ENCODE measurements at regions not wholly inside any gene's neighbourhood (a gene's known extent, or its start where the extent isn't known, plus 50 kb on each side); places are given as distances from the start of the nearest gene placed in this dataset.

DNA sequence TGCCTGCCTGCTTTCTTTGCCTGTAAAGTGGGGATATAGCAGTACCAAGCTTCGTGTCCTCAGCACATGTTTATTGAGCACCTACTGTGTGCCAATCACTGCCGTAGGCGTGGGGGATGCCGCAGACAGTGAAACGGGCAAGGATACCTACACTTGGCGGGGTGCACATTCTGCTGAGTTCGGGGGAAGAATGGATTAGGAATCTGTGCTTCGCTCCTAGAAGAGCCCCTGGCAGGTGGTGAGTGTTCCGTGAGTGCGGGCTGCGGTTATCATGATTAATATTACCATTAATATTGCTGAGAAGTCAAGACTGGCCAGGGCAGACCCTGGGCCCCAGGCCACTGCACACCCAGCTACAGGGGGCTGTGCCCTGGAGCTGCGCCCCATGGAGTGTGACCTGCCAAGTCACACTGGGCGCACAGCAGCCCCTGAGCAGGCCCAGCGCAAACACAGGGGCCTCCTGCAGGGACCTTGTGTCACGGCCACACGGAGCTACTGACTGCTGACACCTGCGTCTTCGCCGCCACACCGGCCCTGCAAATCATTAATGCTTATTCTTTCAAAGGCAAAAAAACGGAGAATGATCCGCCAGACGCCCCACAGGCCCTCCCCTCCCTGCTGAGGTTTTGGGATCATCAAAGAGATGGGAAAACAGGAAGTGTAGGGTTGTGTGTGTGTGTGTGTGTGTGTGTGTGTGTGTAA is 213.4 kb upstream of the GSE1 start:
- Histone ChIP-seq H3K9me3 (ENCODE audit: low read length) (no peaks in the 10 kb centered on the region), H3K36me3 (ENCODE audit: insufficient read depth, low read length) (no peaks in the 10 kb centered on the region), H3K4me3 (ENCODE audit: low read length) (no peak overlapping the region), H3K4me1 (ENCODE audit: insufficient read depth, low read length) (peaks cover 33% of the 10 kb centered on the region), H2AFZ (ENCODE audit: low read depth, low read length) (no peak overlapping the region), H3K27me3 (ENCODE audit: insufficient read depth, low read length) (no peaks in the 10 kb centered on the region)

DNA sequence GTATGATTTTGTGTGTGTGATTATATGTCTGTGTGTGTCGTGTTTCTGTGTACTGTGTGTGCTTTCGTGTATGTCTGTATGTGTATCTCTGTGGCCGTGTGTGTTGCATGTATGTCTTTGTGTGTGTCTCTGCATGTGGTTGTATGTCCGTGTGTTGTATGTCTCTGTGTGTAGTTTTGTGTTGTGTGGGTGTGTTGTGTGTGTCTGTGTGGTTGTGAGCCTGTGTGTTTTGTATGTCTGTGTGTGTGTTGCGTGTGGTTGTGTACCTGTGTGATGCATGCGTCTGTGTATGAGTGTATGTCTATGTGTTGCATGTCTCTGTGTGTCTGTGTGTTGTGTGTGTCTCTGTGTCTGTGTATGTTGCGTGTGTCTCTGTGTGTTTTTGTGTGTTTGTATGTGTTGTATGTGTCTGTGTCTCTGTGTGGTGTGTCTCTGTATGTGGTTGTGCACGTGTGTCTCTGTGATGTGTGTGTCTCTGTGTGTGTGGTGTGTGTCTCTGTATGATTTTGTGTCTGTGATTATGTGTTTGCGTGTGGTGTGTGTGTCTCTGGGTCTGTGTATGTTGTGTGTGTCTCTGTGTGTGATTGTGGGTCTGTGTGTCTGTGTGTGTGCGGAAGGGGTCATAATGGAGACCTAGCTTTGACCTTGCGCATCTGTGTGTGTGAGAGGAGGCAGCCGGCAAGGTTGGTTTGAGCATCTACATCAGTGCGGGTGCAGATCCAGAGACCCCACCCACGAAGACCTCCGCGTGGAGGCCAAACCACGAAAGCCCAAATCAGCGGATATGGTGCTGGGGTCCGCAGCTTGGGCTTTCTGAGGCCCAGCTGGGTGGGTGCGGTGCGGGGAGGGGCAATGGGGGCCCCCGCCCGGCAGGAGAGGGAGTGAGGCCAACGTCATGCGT is 212.6 kb upstream of the GSE1 start:
- no peak overlapping the region for H2AFZ ChIP-seq (ENCODE audit: low read depth, low read length)
- H3K9me3 ChIP-seq (ENCODE audit: low read length), result no peaks in the 10 kb centered on the region
- no peaks in the 10 kb centered on the region for H3K36me3 ChIP-seq (ENCODE audit: insufficient read depth, low read length)
- no peaks in the 10 kb centered on the region for H3K27me3 ChIP-seq (ENCODE audit: insufficient read depth, low read length)
- no peak overlapping the region for H3K4me3 ChIP-seq (ENCODE audit: low read length)
- H3K4me1 ChIP-seq (ENCODE audit: insufficient read depth, low read length), result peaks cover 28% of the 10 kb centered on the region

DNA sequence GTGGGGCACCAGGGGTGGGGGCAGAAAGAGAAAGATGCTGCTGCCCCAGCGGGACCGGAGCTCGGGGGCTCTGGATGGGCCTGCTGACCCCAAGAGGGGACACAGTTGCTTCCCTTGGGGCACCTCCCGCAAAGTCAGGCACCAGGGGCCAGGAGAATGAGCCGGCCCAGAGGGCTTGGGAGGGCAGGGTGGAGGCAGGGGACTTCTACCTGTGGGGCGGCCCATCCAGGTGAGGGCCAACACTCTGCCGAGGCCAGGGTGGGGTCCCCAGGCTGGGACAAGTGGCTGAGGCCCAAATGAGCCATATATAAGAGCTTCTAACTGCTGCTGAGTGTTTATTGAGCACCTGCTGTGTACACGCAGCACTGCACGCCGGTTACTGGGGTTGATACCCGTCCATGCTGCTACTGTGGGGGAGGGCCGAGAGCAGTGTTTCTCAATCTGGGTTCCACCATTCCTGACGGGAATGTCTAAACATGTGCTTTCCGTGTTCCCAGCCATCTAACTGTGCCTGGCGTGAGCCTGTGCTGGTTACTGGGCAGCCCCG is 211.7 kb upstream of the GSE1 start:
- H3K27me3 ChIP-seq (ENCODE audit: insufficient read depth, low read length), result no peaks in the 10 kb centered on the region
- H3K9me3 ChIP-seq (ENCODE audit: low read length), result no peaks in the 10 kb centered on the region
- H3K36me3 ChIP-seq (ENCODE audit: insufficient read depth, low read length), result no peaks in the 10 kb centered on the region
- no peak overlapping the region for H2AFZ ChIP-seq (ENCODE audit: low read depth, low read length)
- no peak overlapping the region for H3K4me3 ChIP-seq (ENCODE audit: low read length)
- peaks cover 19% of the 10 kb centered on the region for H3K4me1 ChIP-seq (ENCODE audit: insufficient read depth, low read length)

- Histone ChIP-seq H3K4me1 (ENCODE audit: insufficient read depth, low read length) (peaks cover 13% of the 10 kb centered on the region), H3K36me3 (ENCODE audit: insufficient read depth, low read length) (no peaks in the 10 kb centered on the region), H2AFZ (ENCODE audit: low read depth, low read length) (no peak overlapping the region), H3K9me3 (ENCODE audit: low read length) (no peaks in the 10 kb centered on the region), H3K4me3 (ENCODE audit: low read length) (no peak overlapping the region), H3K27me3 (ENCODE audit: insufficient read depth, low read length) (no peaks in the 10 kb centered on the region)
Measured at GRCh38 chr16:85401917-85402766, 211.0 kb upstream of the GSE1 start.

DNA sequence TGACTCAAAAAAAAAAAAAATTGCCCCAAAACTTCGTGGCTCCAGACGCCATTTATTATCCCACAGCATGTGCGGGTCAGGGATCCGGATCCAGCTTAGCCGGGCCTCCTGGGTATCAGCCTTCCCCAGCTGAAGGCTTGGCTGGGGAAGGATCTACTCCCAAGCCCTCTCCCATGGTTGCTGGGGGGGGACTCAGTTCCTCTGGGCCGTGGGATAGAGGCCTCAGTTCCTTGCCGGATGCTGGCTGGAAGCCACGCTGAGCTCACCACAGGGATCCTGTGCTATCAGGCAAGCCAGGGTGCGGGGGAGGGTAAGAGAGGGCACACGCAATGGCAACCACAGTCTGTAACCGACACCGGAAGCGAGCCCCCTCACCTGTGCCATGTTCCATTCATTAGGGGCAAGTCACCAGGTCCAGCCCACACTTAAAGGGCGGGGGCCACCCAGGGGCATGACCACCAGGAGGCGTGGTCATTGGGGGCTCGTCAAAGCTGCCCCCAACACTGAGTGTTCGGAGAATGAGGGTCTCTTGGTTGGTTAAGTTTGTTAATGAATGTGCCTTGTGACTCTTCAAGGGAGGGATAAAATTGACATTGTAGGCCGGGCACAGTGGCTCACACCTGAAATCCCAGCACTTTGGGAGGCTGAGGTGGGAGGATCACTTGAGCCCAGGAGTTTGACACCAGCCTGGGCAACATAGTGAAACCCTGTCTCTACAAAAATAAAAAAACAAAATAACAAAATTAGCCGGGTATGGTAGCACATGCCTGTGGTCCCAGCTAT is 210.0 kb upstream of the GSE1 start:
- Histone ChIP-seq H3K4me1 (ENCODE audit: insufficient read depth, low read length) (peaks cover 11% of the 10 kb centered on the region), H3K9me3 (ENCODE audit: low read length) (no peaks in the 10 kb centered on the region), H3K36me3 (ENCODE audit: insufficient read depth, low read length) (no peaks in the 10 kb centered on the region), H2AFZ (ENCODE audit: low read depth, low read length) (no peak overlapping the region), H3K4me3 (ENCODE audit: low read length) (no peak overlapping the region), H3K27me3 (ENCODE audit: insufficient read depth, low read length) (no peaks in the 10 kb centered on the region)

- Histone ChIP-seq H3K4me1 (ENCODE audit: insufficient read depth, low read length) (peaks cover 11% of the 10 kb centered on the region), H3K36me3 (ENCODE audit: insufficient read depth, low read length) (no peaks in the 10 kb centered on the region), H3K9me3 (ENCODE audit: low read length) (no peaks in the 10 kb centered on the region), H3K4me3 (ENCODE audit: low read length) (no peak overlapping the region), H3K27me3 (ENCODE audit: insufficient read depth, low read length) (no peaks in the 10 kb centered on the region), H2AFZ (ENCODE audit: low read depth, low read length) (no peak overlapping the region)
Measured at GRCh38 chr16:85403693-85404092, 209.4 kb upstream of the GSE1 start.

DNA sequence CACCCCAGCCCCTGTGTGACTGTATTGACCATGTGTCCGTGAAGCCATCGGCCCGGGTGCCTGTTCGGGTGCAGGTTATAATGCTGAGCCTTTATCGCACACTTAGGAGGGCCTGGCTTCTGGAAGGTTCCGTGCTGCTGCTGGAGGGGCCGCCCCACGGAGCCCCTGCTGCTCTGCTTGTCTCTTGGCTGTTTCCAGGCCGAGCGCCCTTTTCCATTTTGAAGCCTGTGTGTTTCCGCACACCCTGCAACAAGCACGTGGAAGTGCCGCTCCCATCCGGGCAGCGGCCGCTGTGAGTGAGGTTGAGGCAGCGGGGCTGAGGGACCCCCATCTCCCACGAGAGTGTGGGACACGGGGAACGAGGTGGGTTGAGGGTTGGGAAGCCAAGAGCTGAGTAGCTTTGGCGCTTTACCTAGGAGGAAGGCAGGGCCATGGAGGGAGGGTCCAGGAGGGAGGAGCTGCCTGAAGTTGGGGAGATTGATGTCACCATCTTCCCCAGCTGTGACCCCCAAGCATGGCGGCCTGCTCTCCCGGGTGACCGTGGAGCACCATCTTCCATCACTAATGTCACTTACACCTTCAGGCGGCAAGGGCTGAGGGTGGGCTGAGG is 200.1 kb upstream of the GSE1 start:
- H3K4me3 ChIP-seq (ENCODE audit: low read length), result no peak overlapping the region
- no peaks in the 10 kb centered on the region for H3K36me3 ChIP-seq (ENCODE audit: insufficient read depth, low read length)
- no peaks in the 10 kb centered on the region for H3K4me1 ChIP-seq (ENCODE audit: insufficient read depth, low read length)
- H3K9me3 ChIP-seq (ENCODE audit: low read length), result no peaks in the 10 kb centered on the region
- H3K27me3 ChIP-seq (ENCODE audit: insufficient read depth, low read length), result no peaks in the 10 kb centered on the region
- no peak overlapping the region for H2AFZ ChIP-seq (ENCODE audit: low read depth, low read length)

DNA sequence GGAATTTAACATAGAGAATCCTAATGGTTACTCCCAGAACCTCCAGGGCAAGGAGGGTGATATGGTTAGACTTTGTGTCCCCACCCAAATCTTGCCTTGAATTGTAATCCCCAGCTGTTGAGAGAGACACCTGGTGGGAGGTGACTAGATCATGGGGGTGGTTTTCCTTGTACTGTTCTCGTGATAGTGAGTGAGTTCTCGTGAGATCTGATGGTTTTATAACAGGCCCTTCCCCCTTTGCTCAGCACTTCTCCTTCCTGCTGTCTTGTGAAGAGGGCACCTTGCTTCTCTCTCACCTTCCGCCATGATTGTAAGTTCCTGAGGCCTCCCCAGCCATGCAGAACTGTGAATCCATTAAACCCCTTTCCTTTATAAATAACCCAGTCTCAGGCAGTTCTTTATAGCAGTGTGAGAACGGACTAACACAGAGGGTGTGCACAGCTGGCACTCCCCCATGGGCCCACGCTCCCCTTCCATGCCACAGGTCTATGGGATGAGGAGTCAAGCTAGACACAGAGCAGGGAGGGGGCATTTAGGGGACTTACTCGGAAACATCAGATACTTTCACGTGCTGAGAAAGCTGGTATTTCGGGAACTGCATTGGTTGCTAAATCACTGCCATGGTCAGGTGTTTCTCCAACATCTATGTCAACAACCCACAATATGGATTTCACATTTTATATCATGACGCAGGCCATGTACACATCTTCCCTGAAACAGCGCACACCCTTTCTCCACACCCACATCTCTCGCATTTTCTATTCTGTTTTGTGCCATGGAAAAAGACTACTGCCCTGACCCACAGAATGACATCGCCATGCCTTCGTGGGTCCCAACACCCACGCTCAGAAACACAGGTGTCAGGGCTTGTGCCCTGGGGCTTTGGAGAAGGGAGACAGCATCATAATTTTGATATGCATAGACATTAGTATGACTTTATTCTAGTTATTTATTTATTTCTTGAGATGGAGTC is 199.1 kb upstream of the GSE1 start:
- H2AFZ ChIP-seq (ENCODE audit: low read depth, low read length), result no peak overlapping the region
- H3K4me1 ChIP-seq (ENCODE audit: insufficient read depth, low read length), result no peaks in the 10 kb centered on the region
- H3K9me3 ChIP-seq (ENCODE audit: low read length), result no peaks in the 10 kb centered on the region
- no peaks in the 10 kb centered on the region for H3K27me3 ChIP-seq (ENCODE audit: insufficient read depth, low read length)
- no peak overlapping the region for H3K4me3 ChIP-seq (ENCODE audit: low read length)
- no peaks in the 10 kb centered on the region for H3K36me3 ChIP-seq (ENCODE audit: insufficient read depth, low read length)

- Histone ChIP-seq H3K27me3 (ENCODE audit: insufficient read depth, low read length) (no peaks in the 10 kb centered on the region), H3K9me3 (ENCODE audit: low read length) (no peaks in the 10 kb centered on the region)
Measured at GRCh38 chr16:85415196-85416090, 197.7 kb upstream of the GSE1 start.

GRCh38 chr16:85416228-85417109 is 196.7 kb upstream of the GSE1 start:
- Histone ChIP-seq H3K36me3 (ENCODE audit: insufficient read depth, low read length) (no peaks in the 10 kb centered on the region), H2AFZ (ENCODE audit: low read depth, low read length) (no peak overlapping the region), H3K9me3 (ENCODE audit: low read length) (no peaks in the 10 kb centered on the region), H3K4me3 (ENCODE audit: low read length) (no peak overlapping the region), H3K27me3 (ENCODE audit: insufficient read depth, low read length) (no peaks in the 10 kb centered on the region), H3K4me1 (ENCODE audit: insufficient read depth, low read length) (peaks cover 4% of the 10 kb centered on the region)

More at GRCh38 chr16:85415196-85416090, 197.7 kb upstream of the GSE1 start:
- Histone ChIP-seq H3K4me3 (ENCODE audit: low read length) (no peak overlapping the region), H2AFZ (ENCODE audit: low read depth, low read length) (no peak overlapping the region), H3K36me3 (ENCODE audit: insufficient read depth, low read length) (no peaks in the 10 kb centered on the region), H3K4me1 (ENCODE audit: insufficient read depth, low read length) (no peaks in the 10 kb centered on the region)
